ENCODE measurements at regions not wholly inside any gene's neighbourhood (a gene's known extent, or its start where the extent isn't known, plus 50 kb on each side); places are given as distances from the start of the nearest gene placed in this dataset.
"Not testable (repeated sequence)": the region's sequence is repeated elsewhere in the genome, so short reads cannot be mapped to it uniquely, and the experiment has no call there.

DNA sequence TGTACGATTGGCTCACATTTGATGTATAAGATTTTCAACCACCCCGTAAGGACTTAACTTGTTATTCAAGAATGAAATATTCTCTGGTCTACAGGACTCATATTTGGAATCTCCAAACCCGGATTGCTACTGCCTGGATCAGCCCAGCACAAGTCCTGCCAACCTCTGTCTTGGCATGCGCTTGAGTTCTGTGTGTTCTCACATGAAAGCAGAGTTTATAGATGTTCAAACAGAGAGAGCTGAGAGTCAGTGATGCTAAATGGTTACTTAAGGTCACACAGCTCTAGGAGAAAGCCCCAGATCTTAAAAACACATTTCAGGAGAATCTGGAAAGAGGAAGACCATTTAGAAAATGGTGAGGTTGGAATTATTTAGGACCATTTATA lies 268.0 kb upstream of the TBL1XR1 start:
- H3K4me1 ChIP-seq, result peaks cover 0 to 61% (median 25%) of the 10 kb centered on the region in 4 donors
- DNase-seq, result peak; percentile 80 to 88
- no peaks in the 10 kb centered on the region for H3K36me3 ChIP-seq
- peak overlapping the region in 1 of 2 donors; percentile 12 for H3K4me3 ChIP-seq
- TF ChIP-seq, protein P1, sequence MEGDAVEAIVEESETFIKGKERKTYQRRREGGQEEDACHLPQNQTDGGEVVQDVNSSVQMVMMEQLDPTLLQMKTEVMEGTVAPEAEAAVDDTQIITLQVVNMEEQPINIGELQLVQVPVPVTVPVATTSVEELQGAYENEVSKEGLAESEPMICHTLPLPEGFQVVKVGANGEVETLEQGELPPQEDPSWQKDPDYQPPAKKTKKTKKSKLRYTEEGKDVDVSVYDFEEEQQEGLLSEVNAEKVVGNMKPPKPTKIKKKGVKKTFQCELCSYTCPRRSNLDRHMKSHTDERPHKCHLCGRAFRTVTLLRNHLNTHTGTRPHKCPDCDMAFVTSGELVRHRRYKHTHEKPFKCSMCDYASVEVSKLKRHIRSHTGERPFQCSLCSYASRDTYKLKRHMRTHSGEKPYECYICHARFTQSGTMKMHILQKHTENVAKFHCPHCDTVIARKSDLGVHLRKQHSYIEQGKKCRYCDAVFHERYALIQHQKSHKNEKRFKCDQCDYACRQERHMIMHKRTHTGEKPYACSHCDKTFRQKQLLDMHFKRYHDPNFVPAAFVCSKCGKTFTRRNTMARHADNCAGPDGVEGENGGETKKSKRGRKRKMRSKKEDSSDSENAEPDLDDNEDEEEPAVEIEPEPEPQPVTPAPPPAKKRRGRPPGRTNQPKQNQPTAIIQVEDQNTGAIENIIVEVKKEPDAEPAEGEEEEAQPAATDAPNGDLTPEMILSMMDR (IDR thresholded peaks at IDR 0.05), result no peak
- H3K27ac ChIP-seq, result peak overlapping the region; percentile 53 to 55
- intact Hi-C loops (cut with DNase I; ENCODE audit: low total_unique reads), result no loop called here
- no peaks in the 10 kb centered on the region for H3K9me3 ChIP-seq
- H3K27me3 ChIP-seq, result no peaks in the 10 kb centered on the region

DNA sequence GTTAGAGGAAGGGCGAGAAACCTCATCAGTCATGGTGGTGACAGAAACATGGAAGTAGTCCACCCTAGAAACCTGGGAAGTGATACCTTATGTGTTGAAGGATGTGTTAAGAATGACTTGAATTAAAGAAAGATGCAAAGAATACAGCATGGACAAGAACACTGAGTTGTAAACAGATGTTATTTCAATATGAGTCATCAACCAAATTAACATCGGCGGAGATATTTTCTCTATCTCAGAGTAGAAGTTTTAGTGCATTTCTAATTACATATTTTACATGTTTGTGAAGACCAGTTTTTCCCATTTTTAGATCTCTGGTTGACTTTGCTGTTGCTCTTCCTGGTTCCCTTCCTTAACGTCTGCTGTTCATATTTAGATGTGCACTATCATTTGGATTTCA lies 268.8 kb upstream of the TBL1XR1 start:
- peak overlapping the region; percentile 53 to 55 for H3K27ac ChIP-seq
- intact Hi-C loops (cut with DNase I; ENCODE audit: low total_unique reads), result no loop called here
- DNase-seq, result no peak

DNA sequence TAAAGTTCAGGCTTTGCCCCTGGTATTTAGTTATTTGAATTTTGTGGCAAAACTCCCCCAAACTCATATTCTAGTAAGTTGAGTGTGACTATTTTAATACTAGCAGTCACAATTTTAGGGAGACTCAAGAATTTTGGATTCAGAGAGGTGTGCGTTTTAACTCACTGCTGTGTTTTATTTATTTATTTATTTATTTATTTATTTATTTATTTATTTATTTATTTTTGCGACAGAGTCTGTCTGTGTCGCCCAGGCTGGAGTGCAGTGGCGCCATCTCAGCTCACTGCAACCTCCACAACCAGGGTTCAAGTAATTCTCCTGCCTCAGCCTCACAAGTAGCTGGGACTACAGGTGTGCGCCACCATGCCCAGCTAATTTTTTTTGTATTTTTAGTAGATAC lies 269.3 kb upstream of the TBL1XR1 start:
- H3K4me3 ChIP-seq; DNase-seq; H3K27me3 ChIP-seq; intact Hi-C loops (cut with DNase I; ENCODE audit: low total_unique reads); H3K36me3 ChIP-seq; H3K9me3 ChIP-seq: not testable (repeated sequence)
- peak overlapping the region in 1 of 2 donors; percentile 53 for H3K27ac ChIP-seq
- peaks cover 0 to 58% (median 25%) of the 10 kb centered on the region in 4 donors for H3K4me1 ChIP-seq

More for the DNA sequence above, 268.8 kb upstream of the TBL1XR1 start:
- H3K4me3 ChIP-seq, result no peak overlapping the region
- TF ChIP-seq, protein P1 (IDR thresholded peaks at IDR 0.05), result no peak
- no peaks in the 10 kb centered on the region for H3K36me3 ChIP-seq
- no peaks in the 10 kb centered on the region for H3K9me3 ChIP-seq
- peaks cover 0 to 58% (median 25%) of the 10 kb centered on the region in 4 donors for H3K4me1 ChIP-seq
- H3K27me3 ChIP-seq, result no peaks in the 10 kb centered on the region

DNA sequence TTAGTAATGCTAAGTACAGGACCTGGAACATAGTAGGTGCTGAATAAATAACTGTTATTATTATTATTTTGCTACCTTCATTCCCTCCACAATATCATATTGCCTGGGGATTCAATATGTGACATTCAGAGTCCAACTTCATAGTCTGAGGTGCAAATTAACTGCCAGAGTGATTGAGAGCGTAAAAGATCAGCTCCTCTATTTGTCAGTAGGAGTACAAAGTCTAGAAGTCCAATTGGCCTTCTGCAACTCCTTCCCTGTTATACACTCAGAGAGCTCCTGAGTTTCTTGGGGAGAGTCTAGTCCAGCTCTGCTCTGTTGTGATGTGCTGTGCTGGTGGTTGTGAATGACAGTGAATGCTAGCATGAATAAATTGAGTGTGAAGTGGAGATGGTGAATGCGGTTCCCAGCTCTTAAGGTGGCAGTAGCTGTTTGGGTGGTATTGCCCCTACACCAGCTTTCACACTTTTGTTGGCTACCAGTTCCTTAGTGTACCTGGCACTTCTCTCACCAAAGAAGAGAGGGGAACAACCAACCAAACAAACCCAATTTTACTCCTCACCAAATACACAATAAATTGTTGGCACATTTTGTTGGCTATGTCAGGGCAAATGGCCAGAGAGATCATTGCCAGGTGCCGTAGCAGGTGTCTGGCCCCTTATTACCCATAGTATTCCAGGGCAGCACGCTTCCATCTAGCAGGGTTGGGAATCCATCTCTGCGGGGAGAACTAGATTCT lies 270.1 kb upstream of the TBL1XR1 start:
- Histone ChIP-seq H3K4me3 (no peak overlapping the region), H3K9me3 (no peaks in the 10 kb centered on the region), H3K27me3 (no peaks in the 10 kb centered on the region), H3K4me1 (peaks cover 0 to 58% (median 25%) of the 10 kb centered on the region in 4 donors), H3K36me3 (no peaks in the 10 kb centered on the region), H3K27ac (no peak overlapping the region)
- intact Hi-C loops (cut with DNase I; ENCODE audit: low total_unique reads), result no loop called here
- no peak for DNase-seq
- TF ChIP-seq, protein P1 (IDR thresholded peaks at IDR 0.05), result no peak

DNA sequence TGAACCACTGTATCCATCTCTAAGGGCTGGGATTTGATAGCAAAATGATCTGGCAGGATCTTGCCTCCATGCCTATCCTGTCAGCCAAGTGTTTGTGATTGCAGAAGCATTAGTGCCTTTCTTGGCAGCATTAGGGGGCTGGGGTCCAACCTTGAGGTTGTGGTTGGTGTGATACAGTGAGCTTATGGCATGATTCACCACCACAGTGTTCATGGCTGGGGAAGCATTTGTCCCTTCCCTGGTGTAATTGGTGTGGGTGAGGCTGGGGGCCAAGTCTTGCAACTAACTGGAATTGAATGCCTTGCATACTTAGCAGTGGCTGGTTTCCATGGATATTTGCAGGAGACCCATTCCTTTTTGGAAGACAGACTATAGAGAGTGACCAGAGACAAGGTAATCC lies 271.0 kb upstream of the TBL1XR1 start:
- H3K27me3 ChIP-seq, result no peaks in the 10 kb centered on the region
- no peaks in the 10 kb centered on the region for H3K9me3 ChIP-seq
- H3K27ac ChIP-seq, result no peak overlapping the region
- TF ChIP-seq, protein P1 (IDR thresholded peaks at IDR 0.05), result no peak
- peaks cover 0 to 55% (median 25%) of the 10 kb centered on the region in 4 donors for H3K4me1 ChIP-seq
- peak in 1 of 2 donors; percentile 62 for DNase-seq
- H3K36me3 ChIP-seq, result no peaks in the 10 kb centered on the region
- intact Hi-C loops (cut with DNase I; ENCODE audit: low total_unique reads), result no loop called here
- H3K4me3 ChIP-seq, result no peak overlapping the region

DNA sequence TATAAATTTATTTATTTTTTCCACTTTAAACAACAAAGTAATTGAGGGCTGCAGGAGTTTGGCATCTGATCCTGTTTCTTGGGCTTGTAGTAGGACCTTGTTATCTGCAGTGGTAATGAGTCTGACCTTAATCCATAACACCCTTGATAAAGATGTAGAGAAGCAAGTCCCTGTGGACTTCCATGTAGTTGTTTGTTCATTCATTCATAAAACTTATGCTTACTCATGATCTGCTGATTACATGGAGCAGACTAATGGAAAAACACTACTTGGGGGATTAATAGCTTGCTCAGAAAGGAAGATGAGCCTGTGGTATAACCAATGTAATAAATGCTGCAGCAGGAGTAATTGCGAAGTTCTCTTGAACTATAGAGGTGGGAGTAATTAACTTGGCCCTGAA lies 271.5 kb upstream of the TBL1XR1 start:
- Histone ChIP-seq H3K27ac (no peak overlapping the region), H3K4me1 (peaks cover 0 to 50% (median 24%) of the 10 kb centered on the region in 4 donors), H3K27me3 (no peaks in the 10 kb centered on the region), H3K4me3 (no peak overlapping the region), H3K36me3 (no peaks in the 10 kb centered on the region), H3K9me3 (no peaks in the 10 kb centered on the region)
- TF ChIP-seq, protein P1 (IDR thresholded peaks at IDR 0.05), result no peak
- intact Hi-C loops (cut with DNase I; ENCODE audit: low total_unique reads), result no loop called here
- no peak for DNase-seq
